ENCODE measurements at regions not wholly inside any gene's neighbourhood (a gene's known extent, or its start where the extent isn't known, plus 50 kb on each side); places are given as distances from the start of the nearest gene placed in this dataset.

GRCh38 chr5:164377746-164378145 lies 872.3 kb downstream of the MAT2B start:
- Histone ChIP-seq H3K9me1 (ENCODE audit: control insufficient read depth, extremely low read depth, insufficient read depth, low read length) (no peaks in the 10 kb centered on the region), H4K20me1 (ENCODE audit: control insufficient read depth, extremely low read depth, insufficient read depth, low read length) (no peaks in the 10 kb centered on the region), H3K36me3 (ENCODE audit: control insufficient read depth in 2 of 2, extremely low read depth in 1 of 2, insufficient read depth in 2 of 2, low read length in 2 of 2) (no peaks in the 10 kb centered on the region), H3K79me2 (ENCODE audit: control insufficient read depth, insufficient read depth, low read length) (no peaks in the 10 kb centered on the region), H2AFZ (ENCODE audit: control insufficient read depth, low read length) (no peak overlapping the region), H3K27me3 (ENCODE audit: control insufficient read depth, extremely low read depth, insufficient read depth, low read length) (no peaks in the 10 kb centered on the region), H3K27ac (ENCODE audit: control insufficient read depth, insufficient read depth, low read length) (no peak overlapping the region), H3K9me3 (ENCODE audit: control insufficient read depth, low read depth, low read length) (no peaks in the 10 kb centered on the region), H3K4me1 (ENCODE audit: control insufficient read depth, extremely low read depth, insufficient read depth, low read length) (no peaks in the 10 kb centered on the region), H3K4me2 (ENCODE audit: control insufficient read depth, extremely low read depth, insufficient read depth, low read depth, low read length) (no peak overlapping the region), H3K9ac (ENCODE audit: control insufficient read depth, extremely low read depth, insufficient read depth, low read length) (no peak overlapping the region), H3K4me3 (ENCODE audit: control insufficient read depth in 2 of 3, extremely low read depth in 1 of 3, insufficient read depth in 2 of 3, low read depth in 1 of 3, low read length in 3 of 3) (no peak overlapping the region)
- DNase-seq (ENCODE audit: low read depth, low spot score) (no peak), FAIRE-seq (no peak)
- dilution Hi-C loops (cut with MboI; ENCODE audit: extremely low pct_ligation_motif_present, low sequenced_read_pairs): no loop called here
- TF ChIP-seq EZH2 (IDR thresholded peaks at IDR 0.05; ENCODE audit: low read length) (no peak), CTCF (optimal IDR thresholded peaks at IDR 0.05 in 1 of 3, IDR thresholded peaks at IDR 0.05 in 1 of 3, conservative IDR thresholded peaks at IDR 0.05 in 1 of 3; ENCODE audit: extremely low read depth in 1 of 3, insufficient read depth in 2 of 3, low read length in 3 of 3) (no peak)

GRCh38 chr5:164383662-164384061 lies 878.2 kb downstream of the MAT2B start:
- H3K27me3 ChIP-seq (ENCODE audit: control insufficient read depth, extremely low read depth, insufficient read depth, low read length): no peaks in the 10 kb centered on the region
- H3K9me3 ChIP-seq (ENCODE audit: control insufficient read depth, low read depth, low read length): no peaks in the 10 kb centered on the region
- no peaks in the 10 kb centered on the region for H4K20me1 ChIP-seq (ENCODE audit: control insufficient read depth, extremely low read depth, insufficient read depth, low read length)
- no peak overlapping the region for H3K4me2 ChIP-seq (ENCODE audit: control insufficient read depth, extremely low read depth, insufficient read depth, low read depth, low read length)
- no peak overlapping the region for H3K9ac ChIP-seq (ENCODE audit: control insufficient read depth, extremely low read depth, insufficient read depth, low read length)
- DNase-seq (ENCODE audit: low read depth, low spot score) (no peak), FAIRE-seq (no peak)
- H3K36me3 ChIP-seq (ENCODE audit: control insufficient read depth in 2 of 2, extremely low read depth in 1 of 2, insufficient read depth in 2 of 2, low read length in 2 of 2): no peaks in the 10 kb centered on the region
- TF ChIP-seq CTCF (optimal IDR thresholded peaks at IDR 0.05 in 1 of 3, IDR thresholded peaks at IDR 0.05 in 1 of 3, conservative IDR thresholded peaks at IDR 0.05 in 1 of 3; ENCODE audit: extremely low read depth in 1 of 3, insufficient read depth in 2 of 3, low read length in 3 of 3) (no peak), EZH2 (IDR thresholded peaks at IDR 0.05; ENCODE audit: low read length) (no peak)
- H3K79me2 ChIP-seq (ENCODE audit: control insufficient read depth, insufficient read depth, low read length): no peaks in the 10 kb centered on the region
- no peak overlapping the region for H3K4me3 ChIP-seq (ENCODE audit: control insufficient read depth in 2 of 3, extremely low read depth in 1 of 3, insufficient read depth in 2 of 3, low read depth in 1 of 3, low read length in 3 of 3)
- H3K27ac ChIP-seq (ENCODE audit: control insufficient read depth, insufficient read depth, low read length): no peak overlapping the region
- dilution Hi-C loops (cut with MboI; ENCODE audit: extremely low pct_ligation_motif_present, low sequenced_read_pairs): no loop called here
- no peaks in the 10 kb centered on the region for H3K4me1 ChIP-seq (ENCODE audit: control insufficient read depth, extremely low read depth, insufficient read depth, low read length)
- no peaks in the 10 kb centered on the region for H3K9me1 ChIP-seq (ENCODE audit: control insufficient read depth, extremely low read depth, insufficient read depth, low read length)
- no peak overlapping the region for H2AFZ ChIP-seq (ENCODE audit: control insufficient read depth, low read length)

Measured in keratinocyte (primary cell).